ENCODE measurements at regions not wholly inside any gene's neighbourhood (a gene's known extent, or its start where the extent isn't known, plus 50 kb on each side); places are given as distances from the start of the nearest gene placed in this dataset.

GRCh38 chr7:130944997-130945396, 211.0 kb upstream of the KLF14 start:
- Histone ChIP-seq H3K4me1 (peaks cover 26 to 76% (median 48%) of the 10 kb centered on the region in 4 donors), H3K4me3 (no peak overlapping the region), H3K27ac (peak overlapping the region in 3 of 4 donors; percentile 17 to 83 (median 68)), H3K9me3 (no peaks in the 10 kb centered on the region), H3K27me3 (no peaks in the 10 kb centered on the region), H3K36me3 (peaks cover 0 to 24% (median 3%) of the 10 kb centered on the region in 4 donors)
- DNase-seq (no peak), ATAC-seq (ENCODE audit: low FRiP score in 2 of 2) (no peak)
- WGBS, 2 donors: 54 to 64% methylated on average over 1 of the region's 1 CpG
- TF ChIP-seq CTCF (IDR thresholded peaks at IDR 0.05) (no peak), EP300 (IDR thresholded peaks at IDR 0.05) (no peak)

DNA sequence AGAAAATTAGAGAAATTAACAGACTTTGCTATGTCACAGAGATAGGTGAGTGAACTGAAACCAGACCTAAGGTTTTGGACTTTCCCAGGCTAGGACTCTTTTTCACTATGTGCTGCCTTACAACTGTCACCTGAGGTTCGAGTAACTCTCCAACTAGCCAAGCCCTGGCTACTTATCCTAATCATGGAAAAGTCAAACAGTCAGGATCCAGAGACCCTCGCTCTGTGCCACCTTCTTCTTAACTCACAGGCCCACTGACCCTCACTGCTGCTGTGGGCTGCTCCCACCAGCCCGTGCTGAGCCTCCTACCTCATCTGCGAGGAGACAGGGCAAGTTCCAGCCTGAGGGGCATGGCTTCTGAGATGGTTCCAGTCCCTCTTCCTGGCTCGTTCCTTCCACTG, 211.4 kb upstream of the KLF14 start:
- H3K36me3 ChIP-seq: peaks cover 0 to 28% (median 3%) of the 10 kb centered on the region in 4 donors
- DNase-seq (no peak), ATAC-seq (ENCODE audit: low FRiP score in 2 of 2) (no peak)
- H3K27ac ChIP-seq: peak overlapping the region in 3 of 4 donors; percentile 50 to 83 (median 68)
- H3K4me3 ChIP-seq: no peak overlapping the region
- 83 to 87% methylated on average over 4 to 5 of the region's 5 CpGs for WGBS, 2 donors
- TF ChIP-seq POLR2A (IDR thresholded peaks at IDR 0.05) (no peak), CTCF (IDR thresholded peaks at IDR 0.05) (no peak), POLR2AphosphoS5 (IDR thresholded peaks at IDR 0.05) (no peak), EP300 (IDR thresholded peaks at IDR 0.05) (no peak)
- no peaks in the 10 kb centered on the region for H3K27me3 ChIP-seq
- H3K9me3 ChIP-seq: no peaks in the 10 kb centered on the region
- peaks cover 26 to 73% (median 47%) of the 10 kb centered on the region in 4 donors for H3K4me1 ChIP-seq

- peak overlapping the region in 2 of 4 donors; percentile 68 to 83 for H3K27ac ChIP-seq
- H3K4me3 ChIP-seq: no peak overlapping the region
- ATAC-seq (ENCODE audit: low FRiP score in 2 of 2): no peak
- peaks cover 0 to 35% (median 3%) of the 10 kb centered on the region in 4 donors for H3K36me3 ChIP-seq
- peaks cover 26 to 67% (median 48%) of the 10 kb centered on the region in 4 donors for H3K4me1 ChIP-seq
- no peaks in the 10 kb centered on the region for H3K27me3 ChIP-seq
- DNase-seq: no peak
- 65 to 73% methylated on average over 1 of the region's 1 CpG for WGBS, 2 donors
- TF ChIP-seq EP300 (IDR thresholded peaks at IDR 0.05) (no peak), POLR2AphosphoS5 (IDR thresholded peaks at IDR 0.05) (no peak), POLR2A (IDR thresholded peaks at IDR 0.05) (no peak), CTCF (IDR thresholded peaks at IDR 0.05) (no peak)
- H3K9me3 ChIP-seq: no peaks in the 10 kb centered on the region
Measured at GRCh38 chr7:130946114-130946513, 212.1 kb upstream of the KLF14 start.

DNA sequence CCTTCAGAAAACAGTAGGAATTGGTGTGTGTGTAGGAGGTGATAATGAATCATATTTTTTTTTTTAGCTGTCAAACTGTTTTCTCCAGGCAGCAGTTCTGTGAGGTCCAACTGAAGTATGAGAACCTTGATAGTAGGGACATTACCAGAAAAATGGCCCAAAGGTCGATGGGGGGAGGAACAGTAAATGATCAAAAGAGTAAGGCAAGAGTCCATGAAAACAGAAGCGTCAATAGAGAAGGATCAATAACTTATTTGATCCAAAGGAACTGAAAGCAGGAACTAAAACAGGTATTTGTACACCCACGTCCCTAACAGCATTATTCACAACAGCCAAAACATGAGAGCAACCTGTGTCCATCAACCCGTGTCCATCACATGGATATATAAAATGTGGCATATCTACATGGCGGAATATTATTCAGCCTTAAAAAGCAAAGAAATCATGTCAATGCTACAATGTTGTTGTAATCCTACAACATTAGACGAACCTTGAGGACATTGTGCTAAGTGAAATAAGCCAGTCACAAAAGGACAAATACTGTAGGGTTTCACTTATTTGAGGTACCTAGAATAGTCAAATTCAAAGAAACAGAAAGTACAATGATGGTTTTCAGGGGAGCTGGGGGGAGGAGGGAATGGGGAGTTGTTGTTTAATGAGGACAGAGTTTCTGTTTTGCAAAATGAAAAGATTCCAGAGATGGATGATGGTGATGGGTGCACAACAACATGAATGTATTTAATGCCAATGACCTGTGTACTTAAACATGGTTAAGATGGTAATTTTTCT, 214.0 kb upstream of the KLF14 start:
- WGBS, 2 donors: 91 to 93% methylated on average over 6 of the region's 6 CpGs
- H3K4me1 ChIP-seq: peaks cover 13 to 58% (median 38%) of the 10 kb centered on the region in 4 donors

More for the DNA sequence above, 214.0 kb upstream of the KLF14 start:
- Histone ChIP-seq H3K27ac (no peak overlapping the region), H3K36me3 (peaks cover 0 to 45% (median 16%) of the 10 kb centered on the region in 4 donors), H3K4me3 (no peak overlapping the region), H3K27me3 (no peaks in the 10 kb centered on the region), H3K9me3 (no peaks in the 10 kb centered on the region)
- no peak for DNase-seq
- no peak for TF ChIP-seq CTCF (IDR thresholded peaks at IDR 0.05)
- TF ChIP-seq EP300 (IDR thresholded peaks at IDR 0.05): no peak
- TF ChIP-seq POLR2AphosphoS5 (IDR thresholded peaks at IDR 0.05): no peak
- no peak for TF ChIP-seq POLR2A (IDR thresholded peaks at IDR 0.05)
- ATAC-seq (ENCODE audit: low FRiP score in 2 of 2): no peak

All from upper lobe of left lung (tissue), 6 donors.